ENCODE measurements at regions not wholly inside any gene's neighbourhood (a gene's known extent, or its start where the extent isn't known, plus 50 kb on each side); places are given as distances from the start of the nearest gene placed in this dataset.
"Not testable (repeated sequence)": the region's sequence is repeated elsewhere in the genome, so short reads cannot be mapped to it uniquely, and the experiment has no call there.

DNA sequence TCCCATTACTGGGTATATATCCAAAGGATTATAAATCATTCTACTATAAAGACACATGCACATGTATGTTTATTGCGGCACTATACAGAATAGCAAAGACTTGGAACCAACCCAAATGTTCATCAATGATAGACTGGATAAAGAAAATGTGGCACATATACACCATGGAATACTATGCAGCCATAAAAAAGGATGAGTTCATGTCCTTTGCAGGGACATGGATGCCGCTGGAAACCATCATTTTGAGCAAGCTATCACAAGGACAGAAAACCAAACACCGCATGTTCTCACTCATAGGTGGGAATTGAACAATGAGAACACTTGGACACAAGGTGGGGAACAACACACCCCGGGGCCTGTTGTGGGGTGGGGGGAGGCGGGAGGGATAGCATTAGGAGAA, 57.0 kb upstream of the NEUROD1 start:
- not testable (repeated sequence) for TF ChIP-seq EZH2 (IDR thresholded peaks at IDR 0.05; ENCODE audit: low read length, missing control alignments)
- TF ChIP-seq, protein P1, sequence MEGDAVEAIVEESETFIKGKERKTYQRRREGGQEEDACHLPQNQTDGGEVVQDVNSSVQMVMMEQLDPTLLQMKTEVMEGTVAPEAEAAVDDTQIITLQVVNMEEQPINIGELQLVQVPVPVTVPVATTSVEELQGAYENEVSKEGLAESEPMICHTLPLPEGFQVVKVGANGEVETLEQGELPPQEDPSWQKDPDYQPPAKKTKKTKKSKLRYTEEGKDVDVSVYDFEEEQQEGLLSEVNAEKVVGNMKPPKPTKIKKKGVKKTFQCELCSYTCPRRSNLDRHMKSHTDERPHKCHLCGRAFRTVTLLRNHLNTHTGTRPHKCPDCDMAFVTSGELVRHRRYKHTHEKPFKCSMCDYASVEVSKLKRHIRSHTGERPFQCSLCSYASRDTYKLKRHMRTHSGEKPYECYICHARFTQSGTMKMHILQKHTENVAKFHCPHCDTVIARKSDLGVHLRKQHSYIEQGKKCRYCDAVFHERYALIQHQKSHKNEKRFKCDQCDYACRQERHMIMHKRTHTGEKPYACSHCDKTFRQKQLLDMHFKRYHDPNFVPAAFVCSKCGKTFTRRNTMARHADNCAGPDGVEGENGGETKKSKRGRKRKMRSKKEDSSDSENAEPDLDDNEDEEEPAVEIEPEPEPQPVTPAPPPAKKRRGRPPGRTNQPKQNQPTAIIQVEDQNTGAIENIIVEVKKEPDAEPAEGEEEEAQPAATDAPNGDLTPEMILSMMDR (conservative IDR thresholded peaks at IDR 0.05 in 1 of 2, IDR thresholded peaks at IDR 0.05 in 1 of 2; ENCODE audit: low read depth in 1 of 2, low read length in 2 of 2) = not testable (repeated sequence)

All from fibroblast of lung (primary cell).